HEK293 (cell line): ENCODE measurements at regions not wholly inside any gene's neighbourhood (a gene's known extent, or its start where the extent isn't known, plus 50 kb on each side); places are given as distances from the start of the nearest gene placed in this dataset.

Source experiments
- CTCF ChIA-PET: fragments of 350-600 bp; formaldehyde crosslinking; extraction: SDS; loops from one replicate; lab custom pipeline; 2021; ENCODE audit warnings: antibody characterized with exemption; lab: Yijun Ruan, JAX
- POLR2A ChIA-PET: fragments of 300-600 bp; formaldehyde crosslinking; extraction: SDS; loops from one replicate; lab custom pipeline; 2020; ENCODE audit warnings: antibody characterized with exemption, inconsistent platforms; lab: Yijun Ruan, JAX
- H3K27ac ChIP-seq: fragments of 200-500 bp; sonication (Bioruptor generic); 2 replicates; pipeline ENCODE4 v1.5.1; 2014; ENCODE audit warnings: low read depth, low read length, control low read depth, inconsistent platforms; ENCODE audit errors: extremely low read depth
- H3K36me3 ChIP-seq, 2 experiments: fragments of 200-500 bp in 1 of 2; sonication (Bioruptor generic) in 1 of 2; 1 replicate in 1 of 2; 2 replicates in 1 of 2; pipeline ENCODE4 v1.5.1; 2014 to 2017; ENCODE audit warnings: inconsistent platforms in 2 of 2, low read length in 2 of 2; ENCODE audit not compliant: control insufficient read depth in 2 of 2, insufficient read depth in 1 of 2
- H3K4me1 ChIP-seq: fragments of 200-500 bp; sonication (Bioruptor generic); 2 replicates; pipeline ENCODE4 v1.5.1; 2014; ENCODE audit warnings: mild to moderate bottlenecking, low read length, inconsistent platforms; ENCODE audit not compliant: control insufficient read depth, insufficient read depth
- H3K4me3 ChIP-seq: 2 replicates; pipeline ENCODE4 v1.5.1; 2011; ENCODE audit warnings: low read depth, mild to moderate bottlenecking, control low read depth, low read length, moderate library complexity
- H3K9me3 ChIP-seq: fragments of 200-500 bp; sonication (Bioruptor generic); 2 replicates; pipeline ENCODE4 v1.5.1; 2014; ENCODE audit warnings: low read depth, low read length, inconsistent platforms; ENCODE audit not compliant: control insufficient read depth, insufficient read depth
- GLI4 ChIP-seq: fragments of 450-650 bp; formaldehyde crosslinking; IDR thresholded peaks from 2 replicates; pipeline ENCODE4 v1.5.1; 2016; ENCODE audit warnings: missing biosample characterization, missing genetic modification characterization
- IKZF3 ChIP-seq: fragments of 450-650 bp; IDR thresholded peaks from 2 replicates; pipeline ENCODE4 v1.5.0; 2018; ENCODE audit warnings: missing biosample characterization, mild to moderate bottlenecking, missing genetic modification characterization, moderate library complexity
- KLF16 ChIP-seq: fragments of 450-650 bp; formaldehyde crosslinking; IDR thresholded peaks from 2 replicates; pipeline ENCODE4 v1.5.1; 2017; ENCODE audit warnings: missing biosample characterization, missing genetic modification characterization
- MEIS1 ChIP-seq: sonication (generic); formaldehyde crosslinking; IDR thresholded peaks from 2 replicates; pipeline ENCODE4 v1.8.1; 2022; ENCODE audit warnings: missing genetic modification reagents, mild to moderate bottlenecking, borderline replicate concordance
- YY2 ChIP-seq: fragments of 450-650 bp; formaldehyde crosslinking; IDR thresholded peaks from 2 replicates; pipeline ENCODE4 v1.5.1; 2016; ENCODE audit warnings: missing biosample characterization, missing genetic modification characterization
- ZBTB17 ChIP-seq: fragments of 450-650 bp; formaldehyde crosslinking; IDR thresholded peaks from 2 replicates; pipeline ENCODE4 v1.5.1; 2016; ENCODE audit warnings: missing biosample characterization, missing genetic modification characterization
- ZEB2 ChIP-seq: fragments of 450-650 bp; formaldehyde crosslinking; IDR thresholded peaks from 2 replicates; pipeline ENCODE4 v1.5.1; 2016; ENCODE audit warnings: missing biosample characterization, missing genetic modification characterization
- ZNF18 ChIP-seq: fragments of 450-650 bp; formaldehyde crosslinking; IDR thresholded peaks from 2 replicates; pipeline ENCODE4 v1.5.1; 2016; ENCODE audit warnings: missing biosample characterization, missing genetic modification characterization
- ZNF184 ChIP-seq: fragments of 450-650 bp; IDR thresholded peaks from 2 replicates; pipeline ENCODE4 v1.5.1; 2018; ENCODE audit warnings: missing biosample characterization, mild to moderate bottlenecking, missing genetic modification characterization
- ZNF214 ChIP-seq: fragments of 450-650 bp; formaldehyde crosslinking; IDR thresholded peaks from 2 replicates; pipeline ENCODE4 v1.5.1; 2017; ENCODE audit warnings: missing biosample characterization, mild to moderate bottlenecking, missing genetic modification characterization, borderline replicate concordance
- ZNF23 ChIP-seq: fragments of 450-650 bp; formaldehyde crosslinking; IDR thresholded peaks from 2 replicates; pipeline ENCODE4 v1.5.1; 2016; ENCODE audit warnings: missing biosample characterization, missing genetic modification characterization, borderline replicate concordance
- ZNF266 ChIP-seq: fragments of 450-650 bp; formaldehyde crosslinking; IDR thresholded peaks from 2 replicates; pipeline ENCODE4 v1.5.1; 2016; ENCODE audit warnings: missing biosample characterization, missing genetic modification characterization, low read depth
- ZNF274 ChIP-seq, 2 experiments: fragments of 200-500 bp in 1 of 2; fragments of 450-650 bp in 1 of 2; sonication (Bioruptor generic) in 1 of 2; formaldehyde crosslinking in 1 of 2; IDR thresholded peaks; 2 replicates each; pipeline versions ENCODE4 v1.5.1 to v1.6.1; 2014 to 2016; ENCODE audit warnings: borderline replicate concordance in 1 of 2, inconsistent platforms in 1 of 2, low read length in 1 of 2, missing biosample characterization in 1 of 2, missing genetic modification characterization in 1 of 2
- ZNF404 ChIP-seq: fragments of 450-650 bp; formaldehyde crosslinking; IDR thresholded peaks from 2 replicates; pipeline ENCODE4 v1.5.1; 2017; ENCODE audit warnings: missing biosample characterization, missing genetic modification characterization
- ZNF433 ChIP-seq: fragments of 450-650 bp; formaldehyde crosslinking; IDR thresholded peaks from 2 replicates; pipeline ENCODE4 v1.5.1; 2016; ENCODE audit warnings: missing biosample characterization, missing genetic modification characterization, low read depth
- ZNF529 ChIP-seq: fragments of 450-650 bp; formaldehyde crosslinking; IDR thresholded peaks from 2 replicates; pipeline ENCODE4 v1.5.1; 2017; ENCODE audit warnings: missing genetic modification characterization, missing biosample characterization; ENCODE audit not compliant: insufficient replicate concordance
- ZNF610 ChIP-seq: fragments of 450-650 bp; formaldehyde crosslinking; IDR thresholded peaks from 2 replicates; pipeline ENCODE4 v1.5.1; 2016; ENCODE audit warnings: missing biosample characterization, missing genetic modification characterization, borderline replicate concordance
- ZNF776 ChIP-seq: fragments of 450-650 bp; formaldehyde crosslinking; IDR thresholded peaks from 2 replicates; pipeline ENCODE4 v1.5.0; 2017; ENCODE audit warnings: missing biosample characterization, missing genetic modification characterization, borderline replicate concordance
- ZNF785 ChIP-seq: fragments of 450-650 bp; formaldehyde crosslinking; IDR thresholded peaks from 2 replicates; pipeline ENCODE4 v1.5.1; 2016; ENCODE audit warnings: missing biosample characterization, missing genetic modification characterization
- TF ChIP-seq, protein P1 (sequence below): fragments of 450-650 bp; formaldehyde crosslinking; IDR thresholded peaks from 2 replicates; pipeline ENCODE4 v1.5.1; 2016; ENCODE audit warnings: missing biosample characterization, missing genetic modification characterization
- TF ChIP-seq, protein P2 (sequence below): fragments of 450-650 bp; IDR thresholded peaks from 2 replicates; pipeline ENCODE4 v1.5.1; 2018; ENCODE audit warnings: missing biosample characterization, missing genetic modification characterization

DNA sequence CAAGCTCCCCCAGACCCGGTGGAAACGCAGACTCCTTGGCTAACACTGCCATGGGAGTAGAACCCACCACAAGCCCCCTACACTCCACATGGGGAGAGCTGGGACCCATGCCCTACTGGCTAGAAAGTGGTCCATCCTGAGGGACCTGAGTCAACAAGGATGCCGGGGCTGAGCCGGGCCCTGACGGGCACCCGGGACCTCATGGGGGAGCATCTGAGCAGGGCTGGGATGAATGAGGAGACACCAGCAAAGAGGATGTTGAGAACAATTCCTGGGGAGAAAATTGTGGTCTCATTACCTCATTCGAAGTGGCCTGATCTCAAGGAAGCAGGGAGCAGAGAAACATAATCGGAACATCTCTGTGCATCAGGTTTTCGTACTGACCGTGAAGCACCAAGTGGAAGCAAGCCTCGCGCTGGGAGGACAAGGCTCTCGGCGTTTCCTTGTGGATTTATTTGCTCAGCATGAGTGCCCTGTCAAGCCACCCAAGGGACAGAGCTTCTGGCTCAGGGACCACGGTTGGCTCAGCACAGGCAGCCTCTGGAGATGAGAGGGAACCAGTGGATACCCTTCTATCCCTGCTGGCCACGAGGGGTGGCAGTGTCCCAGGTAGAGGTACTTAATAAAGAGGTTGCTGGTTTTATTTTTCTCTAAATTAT is 132.2 kb upstream of the FAM20C start:
- H3K36me3 ChIP-seq, result no peaks in the 10 kb centered on the region
- ChIA-PET POLR2A (no interaction called here), CTCF (interaction anchor here (0.6 kb wide), 1 partner anchor 630 kb away, joined by 3 read pairs; no protein-coding TSS in a partner anchor)
- no peaks in the 10 kb centered on the region for H3K4me1 ChIP-seq
- no peak overlapping the region for H3K4me3 ChIP-seq
- H3K9me3 ChIP-seq, result no peaks in the 10 kb centered on the region
- H3K27ac ChIP-seq, result no peak overlapping the region
- TF ChIP-seq ZNF529 (tag by site-specific recombination) (no peak), ZNF18 (tag by site-specific recombination) (no peak), ZNF433 (tag by site-specific recombination) (no peak)

DNA sequence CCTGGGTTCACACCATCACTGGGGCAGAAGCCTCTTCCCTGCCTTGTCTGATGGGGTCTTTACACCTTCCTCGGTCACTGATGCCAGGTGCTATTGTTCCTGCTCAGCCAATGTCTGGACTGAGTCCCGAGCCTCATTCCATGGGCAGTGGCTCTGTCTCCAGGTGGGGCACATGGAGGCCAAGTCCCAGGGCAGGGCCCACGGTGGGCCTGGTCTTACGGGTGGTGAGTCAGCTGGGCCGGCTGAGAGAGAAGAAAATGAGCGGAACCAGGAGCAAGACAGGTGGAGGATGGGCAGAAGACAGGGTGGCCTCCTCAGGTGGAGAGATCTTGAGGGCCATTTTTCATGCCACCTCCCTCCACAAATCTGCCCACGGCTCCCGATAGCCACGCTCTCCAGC is 131.7 kb upstream of the FAM20C start:
- Histone ChIP-seq H3K9me3 (no peaks in the 10 kb centered on the region), H3K4me3 (no peak overlapping the region), H3K4me1 (no peaks in the 10 kb centered on the region), H3K27ac (no peak overlapping the region), H3K36me3 (no peaks in the 10 kb centered on the region)
- CTCF ChIA-PET, result no interaction called here
- TF ChIP-seq GLI4 (tag by site-specific recombination) (no peak), MEIS1 (CRISPR knock-in tag) (no peak), ZNF274 (IDR thresholded peaks at IDR 0.05; ENCODE audit: low read length) (no peak), ZNF274 (tag by site-specific recombination; IDR thresholded peaks at IDR 0.05; ENCODE audit: borderline replicate concordance) (no peak), IKZF3 (tag by site-specific recombination) (no peak), ZNF214 (no peak), ZNF610 (tag by site-specific recombination) (no peak), ZNF404 (tag by site-specific recombination) (no peak), ZNF785 (tag by site-specific recombination) (no peak), ZNF433 (tag by site-specific recombination) (no peak), ZNF266 (no peak), ZBTB17 (tag by site-specific recombination) (no peak), ZNF23 (tag by site-specific recombination) (no peak), YY2 (no peak)
- TF ChIP-seq, protein P1, sequence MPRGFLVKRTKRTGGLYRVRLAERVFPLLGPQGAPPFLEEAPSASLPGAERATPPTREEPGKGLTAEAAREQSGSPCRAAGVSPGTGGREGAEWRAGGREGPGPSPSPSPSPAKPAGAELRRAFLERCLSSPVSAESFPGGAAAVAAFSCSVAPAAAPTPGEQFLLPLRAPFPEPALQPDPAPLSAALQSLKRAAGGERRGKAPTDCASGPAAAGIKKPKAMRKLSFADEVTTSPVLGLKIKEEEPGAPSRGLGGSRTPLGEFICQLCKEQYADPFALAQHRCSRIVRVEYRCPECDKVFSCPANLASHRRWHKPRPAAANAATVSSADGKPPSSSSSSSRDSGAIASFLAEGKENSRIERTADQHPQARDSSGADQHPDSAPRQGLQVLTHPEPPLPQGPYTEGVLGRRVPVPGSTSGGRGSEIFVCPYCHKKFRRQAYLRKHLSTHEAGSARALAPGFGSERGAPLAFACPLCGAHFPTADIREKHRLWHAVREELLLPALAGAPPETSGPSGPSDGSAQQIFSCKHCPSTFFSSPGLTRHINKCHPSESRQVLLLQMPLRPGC (tag by site-specific recombination), result no peak
- TF ChIP-seq, protein P2, sequence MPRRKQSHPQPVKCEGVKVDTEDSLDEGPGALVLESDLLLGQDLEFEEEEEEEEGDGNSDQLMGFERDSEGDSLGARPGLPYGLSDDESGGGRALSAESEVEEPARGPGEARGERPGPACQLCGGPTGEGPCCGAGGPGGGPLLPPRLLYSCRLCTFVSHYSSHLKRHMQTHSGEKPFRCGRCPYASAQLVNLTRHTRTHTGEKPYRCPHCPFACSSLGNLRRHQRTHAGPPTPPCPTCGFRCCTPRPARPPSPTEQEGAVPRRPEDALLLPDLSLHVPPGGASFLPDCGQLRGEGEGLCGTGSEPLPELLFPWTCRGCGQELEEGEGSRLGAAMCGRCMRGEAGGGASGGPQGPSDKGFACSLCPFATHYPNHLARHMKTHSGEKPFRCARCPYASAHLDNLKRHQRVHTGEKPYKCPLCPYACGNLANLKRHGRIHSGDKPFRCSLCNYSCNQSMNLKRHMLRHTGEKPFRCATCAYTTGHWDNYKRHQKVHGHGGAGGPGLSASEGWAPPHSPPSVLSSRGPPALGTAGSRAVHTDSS (tag by site-specific recombination), result no peak
- POLR2A ChIA-PET, result no interaction called here

- POLR2A ChIA-PET, result no interaction called here
- Histone ChIP-seq H3K4me1 (no peaks in the 10 kb centered on the region), H3K9me3 (no peaks in the 10 kb centered on the region), H3K27ac (no peak overlapping the region), H3K36me3 (no peaks in the 10 kb centered on the region), H3K4me3 (no peak overlapping the region)
- CTCF ChIA-PET, result no interaction called here
- TF ChIP-seq ZNF776 (no peak), ZEB2 (tag by site-specific recombination) (no peak), YY2 (no peak), KLF16 (tag by site-specific recombination) (no peak), ZNF184 (no peak)
Measured at GRCh38 chr7:61111-61510, 131.3 kb upstream of the FAM20C start.
